C4-2B (cell line): ENCODE measurements at regions not wholly inside any gene's neighbourhood (a gene's known extent, or its start where the extent isn't known, plus 50 kb on each side); places are given as distances from the start of the nearest gene placed in this dataset.

Experiments used
- ZFX ChIP-seq: fragments of 450-650 bp; IDR thresholded peaks from 2 replicates; pipeline ENCODE4 v1.6.1; 2017
- TF ChIP-seq, protein P1 (sequence below): fragments of 450-650 bp; conservative IDR thresholded peaks from 2 replicates; pipeline ENCODE4 v1.5.1; 2017; ENCODE audit warnings: mild to moderate bottlenecking

DNA sequence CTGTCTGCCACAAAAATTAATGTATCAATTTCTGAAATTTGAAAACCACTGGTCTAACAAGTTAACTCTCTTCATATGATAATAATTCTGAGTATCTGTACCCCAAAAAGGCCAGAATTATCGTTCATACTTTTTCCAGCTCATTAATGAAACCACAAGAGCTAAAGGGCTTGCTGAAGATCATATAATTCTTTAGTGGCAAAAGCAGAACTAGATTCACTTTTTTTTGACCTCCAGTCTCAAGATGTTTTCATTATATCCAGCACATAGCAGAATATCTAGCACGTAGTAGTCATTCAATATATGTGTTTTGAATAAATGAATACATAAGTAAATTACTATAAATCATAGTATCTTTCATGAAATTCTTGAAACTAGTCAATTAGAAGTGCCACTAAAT, 246.7 kb upstream of the KCNH8 start:
- TF ChIP-seq, protein P1, sequence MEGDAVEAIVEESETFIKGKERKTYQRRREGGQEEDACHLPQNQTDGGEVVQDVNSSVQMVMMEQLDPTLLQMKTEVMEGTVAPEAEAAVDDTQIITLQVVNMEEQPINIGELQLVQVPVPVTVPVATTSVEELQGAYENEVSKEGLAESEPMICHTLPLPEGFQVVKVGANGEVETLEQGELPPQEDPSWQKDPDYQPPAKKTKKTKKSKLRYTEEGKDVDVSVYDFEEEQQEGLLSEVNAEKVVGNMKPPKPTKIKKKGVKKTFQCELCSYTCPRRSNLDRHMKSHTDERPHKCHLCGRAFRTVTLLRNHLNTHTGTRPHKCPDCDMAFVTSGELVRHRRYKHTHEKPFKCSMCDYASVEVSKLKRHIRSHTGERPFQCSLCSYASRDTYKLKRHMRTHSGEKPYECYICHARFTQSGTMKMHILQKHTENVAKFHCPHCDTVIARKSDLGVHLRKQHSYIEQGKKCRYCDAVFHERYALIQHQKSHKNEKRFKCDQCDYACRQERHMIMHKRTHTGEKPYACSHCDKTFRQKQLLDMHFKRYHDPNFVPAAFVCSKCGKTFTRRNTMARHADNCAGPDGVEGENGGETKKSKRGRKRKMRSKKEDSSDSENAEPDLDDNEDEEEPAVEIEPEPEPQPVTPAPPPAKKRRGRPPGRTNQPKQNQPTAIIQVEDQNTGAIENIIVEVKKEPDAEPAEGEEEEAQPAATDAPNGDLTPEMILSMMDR, result no peak
- TF ChIP-seq ZFX, result no peak
